NCI-H446 treated with DMSO at 0.1 percent for 48 hours (cell line): ENCODE measurements at regions not wholly inside any gene's neighbourhood (a gene's known extent, or its start where the extent isn't known, plus 50 kb on each side); places are given as distances from the start of the nearest gene placed in this dataset.

Experiments
- DNase-seq: peaks from one replicate; lab custom pipeline; 2025; lab: John Stamatoyannopoulos, UW

DNA sequence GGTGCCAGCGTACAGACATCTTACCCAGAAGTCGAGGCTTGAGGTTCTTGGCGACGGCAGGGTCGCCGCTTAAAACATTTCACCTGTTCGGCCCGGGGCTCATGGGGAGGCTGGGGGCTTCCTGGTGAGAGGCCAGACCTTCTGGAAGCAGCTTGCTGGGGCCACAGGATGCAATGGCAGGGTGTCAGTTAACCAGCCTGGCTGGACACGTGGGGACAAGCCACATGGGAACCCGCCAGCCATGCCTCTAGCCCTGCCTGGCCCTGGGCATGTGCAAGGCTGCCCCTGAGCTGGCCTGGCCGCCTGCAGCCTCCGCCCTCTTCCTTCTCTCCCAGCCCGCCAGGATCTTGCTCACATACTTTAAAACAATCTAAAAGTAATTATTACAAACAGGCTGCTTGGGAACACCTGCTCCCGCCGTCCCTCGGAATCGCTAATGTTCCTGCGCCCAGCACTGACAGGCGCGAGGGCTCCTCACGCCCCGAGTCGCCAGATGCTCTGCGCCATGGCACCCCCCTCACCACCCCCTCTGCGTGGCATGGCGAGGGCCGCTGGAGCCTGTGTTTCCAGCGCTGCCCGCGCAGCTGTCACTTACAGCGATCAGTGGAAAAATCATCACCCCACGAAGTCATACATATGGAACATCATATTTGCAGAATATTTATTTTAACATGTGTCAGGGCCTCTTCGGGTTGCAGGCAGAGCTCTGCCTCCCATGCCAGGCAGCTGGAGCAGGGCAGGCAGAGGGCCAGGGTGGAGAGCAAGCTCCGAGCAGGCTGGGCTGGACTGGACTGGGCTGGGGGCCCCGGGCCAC, 188.7 kb upstream of the GSE1 start:
- no peak for DNase-seq

DNA sequence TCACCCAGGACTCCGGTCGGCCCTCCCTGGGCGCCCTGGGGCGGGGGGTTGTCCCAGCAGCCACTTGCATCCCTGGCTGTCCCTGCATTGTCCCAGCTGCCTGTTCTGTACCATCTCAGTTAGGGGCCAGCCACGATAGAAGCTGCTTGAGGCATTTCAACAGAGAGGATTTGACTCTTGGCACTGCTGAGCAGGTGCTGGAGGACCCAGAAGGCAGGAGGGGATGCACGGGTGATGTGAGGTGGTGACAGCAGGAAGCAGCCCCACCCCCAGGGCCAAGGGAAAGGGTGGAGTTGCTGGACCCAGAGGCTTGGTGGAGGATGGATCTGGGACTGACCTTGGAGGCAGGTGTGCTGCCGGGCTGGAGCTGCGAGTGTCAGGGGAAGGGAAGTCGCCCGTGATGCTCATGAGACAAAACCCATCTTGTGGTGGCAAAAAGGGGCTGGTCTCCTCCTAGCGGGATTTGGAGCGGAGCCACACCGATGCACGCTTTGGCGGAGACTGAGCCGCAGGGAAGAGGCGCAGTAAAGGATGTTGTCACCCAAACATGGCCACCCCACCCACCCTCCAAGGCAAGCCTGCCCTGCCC, 188.0 kb upstream of the GSE1 start:
- DNase-seq = no peak

DNA sequence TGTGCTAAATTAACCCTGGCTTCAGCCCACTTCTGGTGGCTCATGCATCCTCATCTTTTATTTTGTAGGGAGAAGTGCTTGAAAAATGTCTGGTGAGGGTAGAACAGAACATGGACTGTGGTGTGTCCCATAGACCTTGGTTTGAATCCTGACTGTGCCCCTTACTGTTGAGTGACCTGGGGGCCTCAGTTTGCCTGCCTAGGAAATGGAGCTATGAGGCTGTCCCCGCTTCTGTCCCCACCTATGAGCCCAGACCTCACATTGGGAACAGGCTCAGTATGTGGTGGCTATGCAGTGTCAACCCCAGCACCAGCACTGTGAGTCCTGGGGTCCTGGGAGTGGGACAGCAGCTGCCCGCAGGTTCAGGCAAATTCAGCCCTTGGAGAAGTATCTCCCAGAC, 186.3 kb upstream of the GSE1 start:
- DNase-seq = no peak

DNA sequence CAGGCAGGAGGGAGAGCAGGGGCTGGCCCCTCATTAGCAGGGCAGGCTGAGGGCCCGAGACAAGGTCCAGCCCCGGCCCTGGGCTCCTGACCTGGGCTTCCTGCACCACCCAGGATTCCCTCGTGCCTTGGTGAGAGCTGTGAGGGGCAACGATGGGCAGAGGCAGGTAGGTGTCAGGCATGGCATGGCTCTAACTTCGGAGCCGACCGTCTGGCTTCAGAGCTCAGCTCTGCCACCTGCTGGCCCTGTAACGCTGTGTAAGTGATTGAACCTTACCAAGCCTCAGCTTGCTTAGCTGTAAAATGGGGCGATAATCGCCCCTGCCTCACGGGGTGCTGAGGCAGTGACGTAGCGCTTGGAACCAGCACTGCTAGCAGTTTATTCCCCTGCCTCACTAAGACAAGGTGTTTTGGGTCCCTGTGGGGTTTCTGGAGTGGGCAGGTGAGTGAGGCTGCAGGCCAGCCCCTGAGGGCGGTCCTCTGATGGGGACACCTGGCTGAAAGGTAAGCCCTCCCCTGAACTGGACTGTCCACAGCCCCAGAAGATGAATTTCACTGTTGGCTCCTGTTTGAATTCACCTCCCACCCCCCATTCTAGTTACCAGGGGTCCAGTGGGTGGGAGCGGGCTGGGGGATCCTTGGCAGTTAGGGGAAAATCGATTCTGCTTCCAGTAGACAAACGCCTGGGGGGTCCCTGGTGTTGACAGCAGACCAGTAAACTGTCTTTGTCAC, 184.8 kb upstream of the GSE1 start:
- DNase-seq = no peak

DNA sequence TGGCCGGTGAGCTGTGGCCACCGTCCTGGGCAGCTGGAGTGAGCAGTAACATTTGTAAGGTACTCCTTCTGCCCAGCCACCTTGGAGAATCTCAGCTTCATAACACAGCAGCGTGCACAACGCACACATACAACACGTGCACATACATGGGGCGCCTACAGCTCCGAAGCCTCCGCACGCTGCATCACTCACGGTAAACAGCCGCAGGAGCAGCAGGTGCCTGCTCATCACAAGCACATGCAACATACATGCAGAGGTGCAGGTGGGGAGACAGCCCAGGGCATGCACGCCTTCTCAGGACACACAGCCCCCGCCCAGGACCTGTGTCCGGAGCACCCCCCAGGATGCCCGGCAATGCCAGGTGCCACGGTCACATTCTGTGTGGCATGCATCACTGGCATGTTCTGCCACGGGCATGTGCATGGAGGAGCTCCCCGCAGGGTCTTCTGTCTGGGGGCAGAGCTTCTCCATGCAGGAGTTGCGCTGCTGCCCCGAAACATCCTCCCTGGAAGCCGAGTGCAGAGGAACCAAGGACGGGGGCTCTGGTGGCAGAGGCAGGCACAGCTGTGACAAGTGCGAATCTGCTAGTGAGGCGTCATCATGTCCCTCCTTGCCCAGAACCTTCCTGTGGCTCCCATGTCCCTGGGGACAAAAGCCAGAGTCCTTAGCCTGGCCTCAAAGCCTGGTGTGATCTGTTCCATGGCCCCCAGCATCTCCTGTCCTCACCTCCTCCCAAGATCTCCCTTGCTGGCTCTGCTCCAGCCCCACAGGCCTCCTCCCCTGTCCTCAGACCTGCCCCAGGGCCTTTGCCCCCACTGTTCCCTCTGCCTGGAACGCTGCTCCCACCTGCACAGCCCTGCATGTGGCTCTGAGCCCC, 184.0 kb upstream of the GSE1 start:
- no peak for DNase-seq

DNA sequence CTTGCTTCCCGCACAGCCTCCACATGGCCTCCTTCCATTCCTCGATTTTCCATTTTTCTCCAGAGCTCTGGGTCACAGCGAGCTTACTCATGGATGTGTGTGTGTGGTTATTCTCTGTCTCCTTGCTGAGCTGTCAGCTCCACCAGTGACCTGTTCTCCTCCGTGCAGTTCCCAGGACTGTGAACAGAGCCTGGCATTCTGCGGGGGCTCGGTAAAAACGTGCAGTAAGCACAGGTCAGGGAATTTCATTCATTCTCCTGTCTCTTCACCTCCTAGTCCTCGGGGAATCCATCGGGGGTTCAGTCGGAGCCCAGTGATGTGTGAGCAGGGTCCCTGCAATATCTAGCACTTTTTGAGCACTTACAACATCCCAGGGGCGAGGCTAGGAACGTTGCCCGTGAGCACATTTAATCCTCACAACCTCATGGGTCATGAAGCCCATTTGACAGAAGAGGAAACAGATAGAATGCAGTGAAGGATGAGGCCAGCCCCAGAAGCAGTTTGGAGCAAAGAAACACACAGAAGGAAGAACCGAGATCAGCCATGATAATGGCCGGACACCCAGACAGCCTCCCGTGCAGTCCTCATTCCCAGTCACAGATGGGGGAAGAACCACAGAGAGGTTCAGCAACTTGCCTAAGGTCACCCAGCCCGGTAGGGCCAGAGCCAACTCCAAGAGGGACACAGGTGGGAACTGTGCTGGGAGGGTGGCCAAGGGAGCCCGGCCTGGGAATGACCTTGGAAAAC, 183.2 kb upstream of the GSE1 start:
- no peak for DNase-seq

DNA sequence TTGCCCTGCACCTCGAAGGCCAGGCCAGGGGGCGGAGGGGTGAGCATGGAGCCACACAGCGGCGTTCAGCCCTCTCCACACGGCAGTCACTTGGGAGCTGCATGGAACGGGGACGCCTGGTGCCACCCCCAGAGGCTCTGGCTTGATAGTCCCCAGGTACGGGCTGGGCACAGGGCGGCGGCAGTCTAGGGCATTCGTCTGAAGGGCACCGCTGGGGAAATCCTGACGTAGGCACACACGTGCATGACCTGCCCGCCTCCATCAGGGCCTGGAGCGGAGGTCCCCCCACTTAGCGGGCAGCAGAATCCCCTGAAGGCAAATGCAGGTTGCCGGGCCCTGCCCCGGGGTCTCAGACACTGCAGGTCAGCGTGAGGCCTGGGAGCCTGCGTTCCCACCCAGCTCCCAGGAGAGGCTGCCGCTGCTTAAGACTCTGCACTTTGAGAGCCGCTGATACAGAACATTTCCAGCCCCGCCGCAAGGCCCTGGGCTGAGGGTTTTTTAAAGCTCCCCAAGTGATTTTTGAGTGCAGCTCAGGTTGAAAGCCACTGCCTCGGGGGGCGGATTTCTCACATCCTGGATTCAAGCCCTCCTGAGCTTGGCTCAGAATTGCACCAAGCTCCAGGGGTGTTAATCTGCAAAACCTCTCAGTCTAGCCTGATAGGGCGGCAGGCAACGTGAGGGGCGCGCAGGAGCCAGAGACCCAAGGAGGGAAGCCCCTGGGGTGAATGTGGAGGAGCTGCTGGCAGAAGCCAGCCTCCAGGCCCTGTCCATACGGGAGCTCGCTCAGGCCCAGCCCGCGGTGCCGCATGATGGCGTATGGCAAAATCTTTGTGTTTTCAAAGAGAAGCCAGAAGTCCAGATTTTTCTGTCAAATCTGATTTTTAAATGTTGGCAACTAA, 182.3 kb upstream of the GSE1 start:
- peak; percentile 34 for DNase-seq

DNA sequence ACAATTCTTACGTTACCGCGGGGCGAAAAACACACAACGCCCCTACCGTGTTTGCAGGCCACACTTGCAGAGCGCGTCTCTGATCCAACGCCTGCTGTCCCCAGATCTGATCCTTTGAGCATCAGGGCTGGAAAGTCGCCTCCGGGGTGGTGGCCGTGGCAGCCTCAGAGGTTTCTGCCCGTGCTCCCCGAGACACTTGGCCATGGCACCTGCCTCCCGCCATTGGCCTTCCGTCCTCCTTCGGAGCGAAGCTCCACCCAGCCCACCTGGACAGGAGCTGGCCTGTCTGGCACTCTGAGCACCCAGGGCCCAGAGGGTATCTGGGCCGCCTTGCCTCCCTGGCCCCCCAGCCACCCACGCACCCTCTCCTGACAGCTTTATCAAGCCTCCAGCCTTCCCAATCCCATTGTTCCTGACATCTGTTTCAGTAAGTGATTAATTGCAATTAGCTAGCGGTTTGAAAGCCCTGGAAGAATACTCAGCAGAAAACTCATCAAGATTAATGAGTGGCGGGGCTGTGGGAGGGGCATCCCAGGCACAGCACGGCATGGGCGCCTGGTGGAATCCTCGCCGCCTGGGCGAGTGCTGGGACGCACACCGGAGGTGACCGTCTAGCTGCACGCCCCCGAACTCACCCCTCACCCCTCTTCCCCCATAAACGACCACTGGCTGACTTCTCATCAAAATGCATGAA, 181.5 kb upstream of the GSE1 start:
- DNase-seq = no peak

DNA sequence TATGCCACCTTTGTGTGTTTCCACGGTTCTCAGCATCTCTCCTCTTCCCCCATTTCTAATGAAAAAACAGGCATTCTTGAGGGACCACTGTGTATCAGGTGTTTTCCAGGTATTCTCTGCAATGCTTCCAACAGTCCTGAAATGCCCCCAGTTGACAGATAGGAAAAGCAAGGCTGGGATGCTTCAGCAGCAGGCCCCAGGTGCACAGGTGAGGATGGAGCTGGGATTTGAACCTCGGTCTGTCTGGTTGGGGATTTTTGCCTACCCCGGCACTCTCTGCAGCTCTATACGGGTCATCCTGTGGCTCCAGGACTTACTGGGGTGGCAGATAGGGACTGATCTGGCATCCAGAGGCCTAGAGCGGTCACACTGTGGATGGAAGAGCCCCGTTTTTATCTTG, 180.5 kb upstream of the GSE1 start:
- no peak for DNase-seq

DNA sequence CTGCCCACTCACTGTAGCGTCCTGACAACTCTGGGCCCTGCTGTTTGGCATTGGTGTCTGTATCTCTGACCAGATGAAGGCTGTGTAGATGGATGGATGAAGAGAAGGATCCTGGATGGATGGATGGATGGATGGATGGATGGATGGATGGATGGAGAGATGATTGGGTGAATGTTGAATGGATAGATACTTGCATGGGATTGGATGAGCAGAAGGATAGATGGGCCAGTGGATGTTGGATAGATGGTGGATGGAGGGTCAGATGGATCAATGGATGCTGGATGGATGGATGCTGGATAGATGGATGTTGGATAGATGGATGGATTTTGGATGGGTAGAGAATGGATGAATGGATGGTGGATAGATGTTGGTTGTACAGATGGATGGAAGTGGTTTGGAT, 179.6 kb upstream of the GSE1 start:
- DNase-seq = no peak

DNA sequence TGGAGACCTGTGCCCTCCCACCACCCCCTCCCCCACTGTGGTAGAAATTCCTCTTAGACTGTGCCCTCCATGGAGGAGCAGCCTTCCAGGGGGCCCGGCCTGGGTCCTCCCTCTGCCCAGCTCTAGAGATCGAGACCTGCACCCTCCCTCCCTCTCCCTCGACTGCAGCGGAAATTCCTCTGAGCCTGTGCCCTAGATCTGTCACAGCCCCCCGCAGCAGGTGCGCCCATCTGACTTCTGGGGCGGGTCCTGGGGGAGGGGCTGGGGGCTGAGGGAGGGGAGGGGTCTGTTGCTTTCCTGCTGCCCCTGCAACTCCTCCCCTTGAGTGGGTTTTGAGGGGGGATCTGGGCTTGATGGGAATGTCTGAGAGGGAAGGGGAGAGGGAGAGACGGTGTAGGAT, 177.8 kb upstream of the GSE1 start:
- DNase-seq = no peak

DNA sequence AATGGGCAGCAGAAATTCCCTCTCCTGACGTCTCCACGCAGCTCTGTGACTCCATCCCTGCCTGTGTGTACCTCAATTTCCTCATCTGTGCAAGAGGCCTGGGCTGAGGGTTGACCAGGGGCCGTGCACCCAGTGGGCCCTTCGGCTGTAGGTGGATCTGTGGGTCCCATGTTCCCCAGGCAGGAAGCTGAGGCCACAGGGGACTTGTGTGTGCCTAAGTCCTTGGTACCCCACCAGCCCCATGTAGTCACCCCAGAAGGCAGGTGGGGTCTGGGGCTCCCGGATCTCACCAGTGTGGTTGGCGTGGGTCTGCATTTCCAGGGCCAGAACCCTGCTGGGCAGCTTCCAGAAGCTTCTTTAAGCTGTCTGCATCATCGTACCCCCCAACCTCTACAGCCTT, 177.4 kb upstream of the GSE1 start:
- DNase-seq = no peak

DNA sequence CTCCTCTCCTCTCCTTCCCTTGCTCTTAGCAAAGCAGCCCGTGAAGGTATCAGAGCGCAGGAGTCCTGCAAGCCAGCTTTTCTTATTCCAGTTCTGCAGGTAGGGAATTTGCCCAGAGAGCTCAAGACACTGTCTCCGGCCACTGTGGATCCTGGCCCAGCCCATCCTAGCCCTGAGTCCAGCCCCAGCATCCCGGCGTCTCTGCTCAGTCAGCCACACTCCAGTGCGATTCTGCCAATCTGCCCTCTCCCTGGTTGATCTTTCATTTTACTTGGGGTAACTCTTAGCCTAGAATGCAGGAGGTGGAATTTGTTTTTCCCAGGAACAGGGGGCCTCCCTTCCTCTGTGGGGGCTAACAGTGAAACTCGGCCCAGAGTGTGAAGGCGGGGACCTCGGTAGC, 176.9 kb upstream of the GSE1 start:
- DNase-seq = peak; percentile 44

DNA sequence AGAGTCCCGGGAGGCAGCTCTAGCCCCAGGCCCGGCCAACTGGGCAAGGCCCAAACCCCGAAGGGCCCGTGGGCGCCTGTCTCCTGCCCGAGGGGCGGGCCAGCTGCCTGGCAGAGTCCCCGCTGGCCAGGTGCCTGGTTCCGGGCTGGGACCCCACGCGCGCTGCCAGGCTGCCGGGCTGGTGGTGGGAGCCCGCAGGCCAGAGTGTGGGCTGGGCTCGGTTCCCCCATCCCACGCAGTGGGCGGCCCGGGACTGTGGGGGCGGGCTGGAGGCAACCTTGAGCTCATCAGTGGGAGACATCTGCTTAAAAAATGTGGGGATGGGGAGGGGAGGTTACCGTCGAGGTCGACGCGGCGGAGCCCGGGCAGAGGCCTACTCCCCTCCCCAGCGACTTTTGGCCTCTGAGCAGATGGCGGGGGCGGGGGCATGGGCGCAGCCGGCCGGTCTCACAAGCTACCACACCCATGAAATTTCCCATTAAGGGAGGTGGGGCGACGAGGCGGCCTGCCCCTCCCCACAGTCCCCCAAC, 176.4 kb upstream of the GSE1 start:
- peak; percentile 86 for DNase-seq

DNA sequence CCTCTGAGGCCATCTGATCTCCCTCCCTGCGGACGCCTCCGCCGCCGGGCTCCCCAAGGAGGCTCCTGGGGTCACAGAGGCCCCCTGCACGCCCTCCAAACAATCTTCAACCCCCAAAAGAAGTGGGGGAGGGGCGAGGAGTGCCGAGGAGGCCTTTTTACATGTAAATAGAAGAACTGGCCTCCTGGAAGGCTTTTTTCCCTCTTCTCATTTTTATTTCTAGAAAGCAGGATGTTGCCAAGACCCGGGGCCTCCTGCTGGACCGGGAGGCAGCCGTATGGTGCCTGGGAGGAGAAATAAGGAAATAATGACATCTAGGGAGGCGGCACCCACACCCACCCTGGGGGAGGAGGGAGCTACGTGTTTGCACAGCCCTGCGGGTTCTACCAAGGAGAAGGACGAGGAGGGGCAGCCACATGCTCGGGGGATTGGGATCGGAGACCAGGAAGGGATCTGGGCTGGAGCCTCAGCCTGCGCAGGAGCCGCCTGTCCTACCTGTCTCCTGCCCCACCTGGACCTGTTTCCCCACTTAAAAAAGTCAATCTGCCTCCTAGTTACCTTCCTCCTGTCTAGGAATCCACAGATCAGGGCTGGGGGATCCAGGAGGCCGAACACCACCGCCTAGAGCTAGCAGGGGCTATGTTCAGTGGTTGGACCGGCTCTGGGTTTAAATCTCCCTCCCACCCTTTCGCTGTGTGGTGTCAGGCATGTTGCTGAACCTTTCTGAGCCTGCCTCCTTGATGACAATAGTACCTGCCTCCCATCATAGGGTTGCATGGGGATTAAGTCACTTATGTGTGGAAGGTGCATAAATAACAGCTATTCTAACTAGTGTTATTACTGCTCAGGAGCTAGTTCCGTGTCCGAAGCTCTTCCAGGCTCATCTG, 175.7 kb upstream of the GSE1 start:
- DNase-seq = peak; percentile 87

DNA sequence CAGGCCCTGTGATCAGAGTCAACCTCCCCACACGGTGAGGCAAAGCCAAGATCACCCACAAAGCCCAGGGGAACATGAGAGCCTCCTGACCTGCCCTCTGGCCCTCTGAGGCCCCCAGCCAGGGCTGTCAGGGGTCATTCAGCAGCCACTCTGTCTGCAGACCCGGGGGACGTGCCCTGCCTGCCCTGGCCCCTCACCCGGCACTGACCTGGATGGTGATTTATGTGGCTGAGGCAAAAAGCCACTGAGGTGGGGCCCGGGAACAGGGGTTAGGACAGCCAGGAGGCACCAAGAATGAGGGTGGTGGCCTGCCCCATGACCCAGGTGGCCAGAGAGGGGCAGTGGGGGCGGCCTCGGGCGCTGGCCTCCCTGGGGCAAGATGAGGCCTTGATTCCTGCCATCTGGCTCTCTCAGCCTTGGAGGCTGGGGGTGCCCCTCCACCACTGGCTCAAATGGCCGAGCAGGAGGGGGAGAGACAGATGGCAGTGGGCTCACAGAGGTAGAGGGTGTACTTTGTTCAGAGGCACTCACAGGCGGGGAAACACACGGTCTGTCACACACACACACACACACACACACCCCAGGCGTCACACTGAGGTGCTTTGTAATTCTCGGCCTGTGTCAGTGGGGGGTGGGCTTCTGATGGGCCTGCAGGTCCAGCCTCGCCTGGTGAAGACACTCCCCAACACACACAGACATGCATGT, 174.0 kb upstream of the GSE1 start:
- DNase-seq = peak; percentile 40

DNA sequence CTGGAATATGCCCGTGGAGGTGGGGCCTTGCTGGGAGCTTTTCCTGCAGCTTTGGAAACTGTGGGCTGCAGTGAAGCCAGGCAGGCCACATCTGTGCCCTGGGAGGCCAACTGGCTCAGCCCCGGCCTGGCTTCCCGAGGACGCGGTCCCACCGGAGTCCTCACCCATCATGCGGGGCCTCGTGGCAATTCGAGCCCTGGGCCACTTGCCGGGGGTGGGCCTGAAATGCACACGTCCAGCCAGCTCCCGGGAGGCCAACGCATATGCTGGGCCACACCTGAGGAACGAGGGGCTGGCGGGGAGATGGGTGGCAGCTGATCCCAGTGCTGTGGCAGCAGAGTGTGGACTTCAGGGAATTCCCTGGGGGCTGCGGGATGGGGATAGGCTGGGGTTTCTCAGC, 172.4 kb upstream of the GSE1 start:
- no peak for DNase-seq
